HG02981 (cell line): ENCODE measurements at regions not wholly inside any gene's neighbourhood (a gene's known extent, or its start where the extent isn't known, plus 50 kb on each side); places are given as distances from the start of the nearest gene placed in this dataset.
A peak's percentile ranks its signal among the peaks of the same experiment; 100 is the strongest.
"Not testable (repeated sequence)": the region's sequence is repeated elsewhere in the genome, so short reads cannot be mapped to it uniquely, and the experiment has no call there.

ENCODE experiments used
- ATAC-seq: cut with Tn5 transposase; IDR thresholded peaks from one replicate; pipeline ENCODE4 v1.9.1; 2021; ENCODE audit warnings: mild to moderate bottlenecking, moderate library complexity; ENCODE audit not compliant: unreplicated experiment

- ATAC-seq = no peak
These were observed 67.5 kb downstream of the EIF1AY start for GRCh38 chrY:20643055-20643454.

DNA sequence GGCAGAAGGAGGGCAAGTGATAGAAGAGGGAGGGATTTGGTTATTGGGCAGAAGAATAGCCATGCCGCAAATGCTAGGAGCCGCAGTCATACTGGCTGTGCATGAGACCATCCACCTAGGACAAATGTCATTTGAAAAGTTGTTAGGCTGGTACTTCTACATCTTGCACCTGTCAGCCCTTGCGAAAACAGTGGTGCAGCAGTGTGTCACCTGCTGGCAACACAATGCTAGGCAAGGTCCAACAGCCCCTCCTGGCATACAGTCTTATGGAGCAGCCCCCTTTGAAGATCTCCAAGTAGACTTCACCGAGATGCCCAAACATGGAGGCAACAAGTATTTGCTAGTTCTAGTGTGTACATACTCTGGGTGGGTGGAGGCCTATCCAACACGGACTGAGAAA lies 72.7 kb downstream of the EIF1AY start:
- ATAC-seq = no peak

GRCh38 chrY:20648891-20649290 lies 73.3 kb downstream of the EIF1AY start:
- not testable (repeated sequence) for ATAC-seq

GRCh38 chrY:20651481-20651880 lies 75.9 kb downstream of the EIF1AY start:
- ATAC-seq = no peak

DNA sequence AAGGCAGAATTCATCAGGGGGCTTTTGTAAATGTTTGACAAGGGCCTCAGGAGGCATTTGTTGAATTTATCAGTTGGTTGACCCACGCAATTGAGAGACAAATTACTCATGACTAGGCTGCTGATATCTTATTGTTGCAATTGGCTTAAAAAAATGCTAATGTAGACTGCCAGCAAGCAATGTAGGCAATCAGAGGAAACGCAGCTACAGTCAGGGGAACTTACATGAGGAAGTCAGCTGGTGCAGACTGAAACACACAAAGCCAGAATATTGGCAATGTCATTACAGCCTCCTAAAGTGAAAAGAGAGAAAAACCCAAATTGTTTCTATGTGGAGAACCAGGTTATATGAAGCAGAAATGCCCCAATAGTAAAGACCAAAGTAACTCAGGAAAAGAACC lies 83.9 kb downstream of the EIF1AY start:
- ATAC-seq = no peak

- no peak for ATAC-seq
These were observed 86.6 kb downstream of the EIF1AY start for GRCh38 chrY:20662204-20662603.

DNA sequence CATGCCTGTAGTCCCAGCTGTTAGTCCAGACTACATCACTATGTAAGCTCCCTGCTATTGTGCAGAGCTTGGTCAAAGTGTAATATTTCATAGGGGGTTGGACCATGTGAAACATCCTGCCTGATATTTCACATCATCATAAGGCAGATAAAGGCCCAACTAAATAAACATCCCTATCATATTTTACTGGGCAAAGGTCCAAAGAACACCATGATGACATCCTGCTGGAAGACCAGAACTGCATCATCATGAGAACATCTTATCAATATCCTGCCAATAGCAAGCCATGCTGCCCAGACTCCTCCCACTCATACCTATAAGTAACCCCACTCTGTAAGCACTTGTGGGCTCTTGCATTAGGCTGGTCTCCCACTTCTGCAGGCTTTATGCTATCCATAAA lies 88.6 kb downstream of the EIF1AY start:
- no peak for ATAC-seq

- ATAC-seq = not testable (repeated sequence)
These were observed 89.8 kb downstream of the EIF1AY start for GRCh38 chrY:20665357-20665756.

DNA sequence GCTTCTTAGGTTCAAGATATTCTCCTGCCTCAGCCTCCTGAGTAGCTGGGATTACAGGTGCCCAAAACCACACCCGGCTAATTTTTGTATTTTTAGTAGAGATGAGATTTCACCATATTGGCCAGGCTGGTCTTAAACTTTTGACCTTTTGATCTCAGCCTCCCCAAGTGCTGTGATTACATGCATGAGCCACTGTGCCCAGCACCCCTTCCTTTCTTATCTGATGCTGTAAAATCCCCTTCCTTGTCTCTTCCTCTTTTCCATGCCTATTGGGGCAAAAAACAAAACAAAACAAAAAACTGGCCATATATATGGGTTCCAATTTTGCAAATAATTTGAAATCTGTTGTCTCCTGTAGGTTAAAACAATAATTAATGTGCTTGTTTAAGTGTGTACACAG lies 74.0 kb upstream of the RPS4Y2 start:
- ATAC-seq = no peak

GRCh38 chrY:20683371-20683770 lies 72.5 kb upstream of the RPS4Y2 start:
- ATAC-seq = peak; percentile 57

GRCh38 chrY:20686674-20687073 lies 69.2 kb upstream of the RPS4Y2 start:
- ATAC-seq = no peak
